Liver (tissue), 8 donors: ENCODE measurements at regions not wholly inside any gene's neighbourhood (a gene's known extent, or its start where the extent isn't known, plus 50 kb on each side); places are given as distances from the start of the nearest gene placed in this dataset.

Experiments used
- DNase-seq: peaks from one replicate; pipeline ENCODE4 v3.0.0-alpha.2; 2017; ENCODE audit warnings: low spot score
- H3K27ac ChIP-seq, 2 donors: one replicate each; pipeline ENCODE4 v1.7.0; 2013; ENCODE audit warnings: inconsistent platforms in 2 of 2, low read length in 2 of 2, control low read depth in 1 of 2, low read depth in 1 of 2, mild to moderate bottlenecking in 1 of 2
- H3K27me3 ChIP-seq, 4 donors: one replicate each; pipeline versions ENCODE4 v1.6.1 to v1.7.0; 2013; ENCODE audit warnings: low read length in 3 of 4, inconsistent platforms in 1 of 4, mild to moderate bottlenecking in 1 of 4, moderate library complexity in 1 of 4; ENCODE audit not compliant: control insufficient read depth in 4 of 4, insufficient read depth in 4 of 4
- H3K36me3 ChIP-seq, 4 donors: one replicate each; pipeline versions ENCODE4 v1.6.1 to v1.7.0; 2013; ENCODE audit warnings: low read length in 3 of 4, mild to moderate bottlenecking in 3 of 4, low read depth in 1 of 4, moderate library complexity in 1 of 4; ENCODE audit not compliant: control insufficient read depth in 4 of 4, insufficient read depth in 3 of 4
- H3K4me1 ChIP-seq, 4 donors: one replicate each; pipeline versions ENCODE4 v1.6.1 to v1.7.0; 2013; ENCODE audit warnings: low read length in 3 of 4, mild to moderate bottlenecking in 3 of 4, moderate library complexity in 1 of 4; ENCODE audit not compliant: control insufficient read depth in 4 of 4, insufficient read depth in 4 of 4
- H3K4me3 ChIP-seq, 3 donors: one replicate each; pipeline versions ENCODE4 v1.6.1 to v1.7.0; 2013; ENCODE audit warnings: low read length in 3 of 3, control low read depth in 1 of 3, low read depth in 1 of 3, mild to moderate bottlenecking in 1 of 3
- H3K9ac ChIP-seq, 2 donors: one replicate each; pipeline ENCODE4 v1.7.0; 2013; ENCODE audit warnings: low read length in 2 of 2, mild to moderate bottlenecking in 2 of 2, moderate library complexity in 2 of 2, control low read depth in 1 of 2, low read depth in 1 of 2
- H3K9me3 ChIP-seq, 4 donors: one replicate each; pipeline versions ENCODE4 v1.6.1 to v1.7.0; 2013; ENCODE audit warnings: low read length in 3 of 4; ENCODE audit not compliant: control insufficient read depth in 4 of 4
- EGR1 ChIP-seq, 2 donors: IDR thresholded peaks; 2 replicates each; pipeline ENCODE4 v1.6.1; 2016 to 2018; ENCODE audit warnings: antibody characterized with exemption in 2 of 2, low read depth in 2 of 2
- FOXA1 ChIP-seq: IDR thresholded peaks from 2 replicates; pipeline ENCODE4 v1.6.1; 2016; ENCODE audit warnings: antibody characterized with exemption
- FOXA2 ChIP-seq: IDR thresholded peaks from 2 replicates; pipeline ENCODE4 v1.6.1; 2016; ENCODE audit warnings: antibody characterized with exemption
- GABPA ChIP-seq, 2 donors: IDR thresholded peaks in 1 of 2; conservative IDR thresholded peaks in 1 of 2; 2 replicates each; pipeline ENCODE4 v1.6.1; 2016; ENCODE audit warnings: antibody characterized with exemption in 2 of 2, mild to moderate bottlenecking in 1 of 2, moderate library complexity in 1 of 2
- HNF4A ChIP-seq, 2 donors: conservative IDR thresholded peaks; 2 replicates each; pipeline ENCODE4 v1.6.1; 2016; ENCODE audit warnings: antibody characterized with exemption in 2 of 2, mild to moderate bottlenecking in 2 of 2
- HNF4G ChIP-seq: IDR thresholded peaks from 2 replicates; pipeline ENCODE4 v1.6.1; 2016; ENCODE audit warnings: antibody characterized with exemption
- JUND ChIP-seq, 2 donors: IDR thresholded peaks; 2 replicates each; pipeline ENCODE4 v1.6.1; 2016; ENCODE audit warnings: antibody characterized with exemption in 2 of 2
- NR2F2 ChIP-seq: IDR thresholded peaks from 2 replicates; pipeline ENCODE4 v1.6.1; 2016; ENCODE audit warnings: antibody characterized with exemption
- RAD21 ChIP-seq, 2 donors: IDR thresholded peaks; 2 replicates each; pipeline ENCODE4 v1.6.1; 2016; ENCODE audit warnings: antibody characterized with exemption in 2 of 2, mild to moderate bottlenecking in 2 of 2
- RXRA ChIP-seq, 2 donors: IDR thresholded peaks; 2 replicates each; pipeline ENCODE4 v1.6.1; 2017 to 2018; ENCODE audit warnings: antibody characterized with exemption in 2 of 2, mild to moderate bottlenecking in 1 of 2
- SP1 ChIP-seq: IDR thresholded peaks from 2 replicates; pipeline ENCODE4 v1.6.1; 2018; ENCODE audit warnings: antibody characterized with exemption, mild to moderate bottlenecking
- TAF1 ChIP-seq: conservative IDR thresholded peaks from 2 replicates; pipeline ENCODE4 v1.6.1; 2016; ENCODE audit warnings: antibody characterized with exemption, mild to moderate bottlenecking
- YY1 ChIP-seq: IDR thresholded peaks from 2 replicates; pipeline ENCODE4 v1.6.1; 2016; ENCODE audit warnings: antibody characterized with exemption, mild to moderate bottlenecking
- WGBS: extraction: QIAGEN DNeasy Blood & Tissue Kit; methylation state at CpG from one replicate; pipeline ENCODE4 v1.1.7; 2013; 5-methylcytosine and 5-hydroxymethylcytosine counted together
- TF ChIP-seq, protein P1 (sequence below): fragments of 150-350 bp; IDR thresholded peaks from 2 replicates; pipeline ENCODE4 v1.5.1; 2017; ENCODE audit warnings: improper control_type of control experiment, low read depth, low read length; ENCODE audit not compliant: missing input control
- TF ChIP-seq, protein P2 (sequence below): IDR thresholded peaks from 2 replicates; pipeline ENCODE4 v1.6.1; 2016; ENCODE audit warnings: antibody characterized with exemption
- TF ChIP-seq, protein P3 (sequence below): IDR thresholded peaks from 2 replicates; pipeline ENCODE4 v1.6.1; 2016; ENCODE audit warnings: antibody characterized with exemption
- donor health status: healthy.
- donor health status: healthy.
- donor health status: healthy.
- donor health status: healthy.
- donor health status: healthy.

DNA sequence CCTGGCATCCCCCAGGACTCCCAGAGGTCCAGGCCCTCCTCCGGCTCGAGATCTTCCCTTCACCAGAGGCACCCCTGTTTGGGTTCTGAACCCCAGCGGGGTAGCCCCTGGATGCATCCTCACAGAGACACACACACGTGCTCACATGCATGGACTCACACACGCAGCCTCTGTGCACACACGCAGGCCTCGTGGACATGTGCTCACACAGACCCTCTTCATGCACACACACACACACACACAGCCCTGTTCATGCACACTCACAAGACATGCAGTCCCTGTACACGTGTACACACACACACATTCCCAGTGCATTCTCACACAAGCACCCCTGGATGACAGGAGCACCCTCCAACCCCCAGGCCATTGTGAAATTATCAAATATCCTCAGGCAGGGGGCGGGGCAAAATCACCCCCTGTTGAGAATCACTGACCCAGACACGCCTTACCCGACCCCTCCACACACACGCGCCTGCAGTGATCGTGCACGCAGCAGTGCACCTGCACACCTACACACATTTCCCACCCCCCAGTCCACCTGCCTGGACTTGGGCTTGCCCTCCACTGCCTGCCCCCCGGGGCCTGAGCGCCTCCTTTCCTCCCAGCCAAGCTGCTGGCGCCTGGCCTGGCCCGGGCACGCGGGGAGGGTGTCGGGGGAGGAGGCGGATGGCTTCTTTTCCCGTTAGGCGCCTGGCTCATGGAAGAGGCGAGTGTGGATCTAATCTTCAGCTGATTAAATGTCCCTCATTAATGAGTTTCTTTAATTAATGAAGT, 62.6 kb downstream of the ENGASE start:
- Histone ChIP-seq H3K4me1 (no peaks in the 10 kb centered on the region), H3K9ac (no peak overlapping the region), H3K36me3 (no peaks in the 10 kb centered on the region), H3K27ac (no peak overlapping the region), H3K27me3 (peaks cover 0 to 2% (median 0%) of the 10 kb centered on the region in 4 donors), H3K4me3 (no peak overlapping the region), H3K9me3 (no peaks in the 10 kb centered on the region)
- TF ChIP-seq JUND (IDR thresholded peaks at IDR 0.05) (no peak), FOXA2 (no peak), HNF4A (conservative IDR thresholded peaks at IDR 0.05) (no peak), RXRA (IDR thresholded peaks at IDR 0.05) (no peak), NR2F2 (no peak), FOXA1 (no peak), EGR1 (IDR thresholded peaks at IDR 0.05; ENCODE audit: low read depth in 2 of 2) (no peak), TAF1 (no peak), YY1 (no peak), GABPA (IDR thresholded peaks at IDR 0.05 in 1 of 2, conservative IDR thresholded peaks at IDR 0.05 in 1 of 2) (no peak), SP1 (no peak), RAD21 (IDR thresholded peaks at IDR 0.05) (no peak), HNF4G (no peak)
- TF ChIP-seq, protein P1, sequence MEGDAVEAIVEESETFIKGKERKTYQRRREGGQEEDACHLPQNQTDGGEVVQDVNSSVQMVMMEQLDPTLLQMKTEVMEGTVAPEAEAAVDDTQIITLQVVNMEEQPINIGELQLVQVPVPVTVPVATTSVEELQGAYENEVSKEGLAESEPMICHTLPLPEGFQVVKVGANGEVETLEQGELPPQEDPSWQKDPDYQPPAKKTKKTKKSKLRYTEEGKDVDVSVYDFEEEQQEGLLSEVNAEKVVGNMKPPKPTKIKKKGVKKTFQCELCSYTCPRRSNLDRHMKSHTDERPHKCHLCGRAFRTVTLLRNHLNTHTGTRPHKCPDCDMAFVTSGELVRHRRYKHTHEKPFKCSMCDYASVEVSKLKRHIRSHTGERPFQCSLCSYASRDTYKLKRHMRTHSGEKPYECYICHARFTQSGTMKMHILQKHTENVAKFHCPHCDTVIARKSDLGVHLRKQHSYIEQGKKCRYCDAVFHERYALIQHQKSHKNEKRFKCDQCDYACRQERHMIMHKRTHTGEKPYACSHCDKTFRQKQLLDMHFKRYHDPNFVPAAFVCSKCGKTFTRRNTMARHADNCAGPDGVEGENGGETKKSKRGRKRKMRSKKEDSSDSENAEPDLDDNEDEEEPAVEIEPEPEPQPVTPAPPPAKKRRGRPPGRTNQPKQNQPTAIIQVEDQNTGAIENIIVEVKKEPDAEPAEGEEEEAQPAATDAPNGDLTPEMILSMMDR, result no peak
- TF ChIP-seq, protein P2, sequence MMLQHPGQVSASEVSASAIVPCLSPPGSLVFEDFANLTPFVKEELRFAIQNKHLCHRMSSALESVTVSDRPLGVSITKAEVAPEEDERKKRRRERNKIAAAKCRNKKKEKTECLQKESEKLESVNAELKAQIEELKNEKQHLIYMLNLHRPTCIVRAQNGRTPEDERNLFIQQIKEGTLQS, result no peak
- TF ChIP-seq, protein P3, sequence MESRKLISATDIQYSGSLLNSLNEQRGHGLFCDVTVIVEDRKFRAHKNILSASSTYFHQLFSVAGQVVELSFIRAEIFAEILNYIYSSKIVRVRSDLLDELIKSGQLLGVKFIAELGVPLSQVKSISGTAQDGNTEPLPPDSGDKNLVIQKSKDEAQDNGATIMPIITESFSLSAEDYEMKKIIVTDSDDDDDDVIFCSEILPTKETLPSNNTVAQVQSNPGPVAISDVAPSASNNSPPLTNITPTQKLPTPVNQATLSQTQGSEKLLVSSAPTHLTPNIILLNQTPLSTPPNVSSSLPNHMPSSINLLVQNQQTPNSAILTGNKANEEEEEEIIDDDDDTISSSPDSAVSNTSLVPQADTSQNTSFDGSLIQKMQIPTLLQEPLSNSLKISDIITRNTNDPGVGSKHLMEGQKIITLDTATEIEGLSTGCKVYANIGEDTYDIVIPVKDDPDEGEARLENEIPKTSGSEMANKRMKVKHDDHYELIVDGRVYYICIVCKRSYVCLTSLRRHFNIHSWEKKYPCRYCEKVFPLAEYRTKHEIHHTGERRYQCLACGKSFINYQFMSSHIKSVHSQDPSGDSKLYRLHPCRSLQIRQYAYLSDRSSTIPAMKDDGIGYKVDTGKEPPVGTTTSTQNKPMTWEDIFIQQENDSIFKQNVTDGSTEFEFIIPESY, result no peak
- no peak for DNase-seq
- 58% methylated on average over 26 of the region's 26 CpGs for WGBS

DNA sequence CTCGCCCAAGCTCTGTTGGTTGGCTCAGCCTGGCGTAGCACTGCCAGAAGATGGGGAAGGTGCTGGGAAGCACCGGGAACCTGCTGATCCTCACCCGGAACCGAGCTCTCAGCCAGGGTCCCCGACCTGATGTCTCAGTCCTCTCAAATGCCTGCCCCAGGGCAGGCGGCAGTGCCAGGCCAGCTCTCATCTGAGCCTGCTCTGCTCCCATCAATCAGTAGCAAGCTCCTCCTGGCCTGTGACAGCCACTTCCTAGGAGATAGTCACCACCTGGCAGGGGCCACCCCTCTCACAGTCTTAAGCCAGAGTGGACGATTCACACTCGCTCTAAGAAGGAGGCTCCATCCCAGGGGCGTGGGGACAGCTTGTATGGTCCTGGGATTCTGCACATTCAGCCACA, 62.0 kb downstream of the ENGASE start:
- no peak overlapping the region for H3K27ac ChIP-seq
- no peak for DNase-seq
- H3K27me3 ChIP-seq, result peaks cover 0 to 2% (median 0%) of the 10 kb centered on the region in 4 donors
- H3K9me3 ChIP-seq, result no peaks in the 10 kb centered on the region
- no peaks in the 10 kb centered on the region for H3K36me3 ChIP-seq
- no peak overlapping the region for H3K4me3 ChIP-seq
- no peak for TF ChIP-seq FOXA2
- WGBS, result 70% methylated on average over 10 of the region's 10 CpGs
- no peaks in the 10 kb centered on the region for H3K4me1 ChIP-seq
- no peak overlapping the region for H3K9ac ChIP-seq
